GM12878 (cell line): ENCODE measurements at regions not wholly inside any gene's neighbourhood (a gene's known extent, or its start where the extent isn't known, plus 50 kb on each side); places are given as distances from the start of the nearest gene placed in this dataset.

ENCODE experiments used
- BHLHE40 ChIP-seq, 2 experiments: fragments of 450-650 bp in 1 of 2; IDR thresholded peaks; 2 replicates each; pipeline ENCODE4 v1.6.1; 2011 to 2017; ENCODE audit warnings: low read depth in 2 of 2, borderline replicate concordance in 1 of 2, improper control_type of control experiment in 1 of 2, low read length in 1 of 2, mild to moderate bottlenecking in 1 of 2
- EP300 ChIP-seq, 2 experiments: fragments of 150-350 bp in 1 of 2; IDR thresholded peaks; 2 replicates each; pipeline ENCODE4 v1.6.1; 2011 to 2012; ENCODE audit warnings: low read depth in 2 of 2, low read length in 2 of 2, borderline replicate concordance in 1 of 2, improper control_type of control experiment in 1 of 2, inconsistent platforms in 1 of 2; ENCODE audit not compliant: control insufficient read depth in 1 of 2
- NR2C1 ChIP-seq: fragments of 450-650 bp; IDR thresholded peaks from 2 replicates; pipeline ENCODE4 v1.6.1; 2017; ENCODE audit warnings: antibody characterized with exemption, mild to moderate bottlenecking, moderate library complexity
- PAX8 ChIP-seq: fragments of 450-650 bp; IDR thresholded peaks from 2 replicates; pipeline ENCODE4 v1.6.1; 2017; ENCODE audit warnings: mild to moderate bottlenecking, moderate library complexity
- POLR2A ChIP-seq: IDR thresholded peaks from 2 replicates; pipeline ENCODE4 v1.6.1; 2011; ENCODE audit warnings: low read depth, mild to moderate bottlenecking, low read length
- SPI1 ChIP-seq: IDR thresholded peaks from 2 replicates; pipeline ENCODE4 v1.6.1; 2011; ENCODE audit warnings: low read depth, mild to moderate bottlenecking, low read length, moderate library complexity, borderline replicate concordance; ENCODE audit not compliant: insufficient read depth
- YY1 ChIP-seq: IDR thresholded peaks from 2 replicates; pipeline ENCODE4 v1.6.1; 2011; ENCODE audit warnings: low read depth, mild to moderate bottlenecking, low read length
- TF ChIP-seq, protein P1 (sequence below), 3 experiments: IDR thresholded peaks in 2 of 3; conservative IDR thresholded peaks in 1 of 3; 2 replicates each; pipeline ENCODE4 v1.5.1; 2011; ENCODE audit warnings: low read depth in 3 of 3, low read length in 3 of 3, mild to moderate bottlenecking in 3 of 3, control low read depth in 2 of 3, moderate library complexity in 2 of 3, inconsistent platforms in 1 of 3, mixed read lengths in 1 of 3; ENCODE audit not compliant: control insufficient read depth in 2 of 3, insufficient read depth in 1 of 3; ENCODE audit errors: extremely low read depth in 1 of 3
- TF ChIP-seq, protein P2 (sequence below): IDR thresholded peaks from 2 replicates; pipeline ENCODE4 v1.6.1; 2012; ENCODE audit warnings: mild to moderate bottlenecking, low read depth, low read length

DNA sequence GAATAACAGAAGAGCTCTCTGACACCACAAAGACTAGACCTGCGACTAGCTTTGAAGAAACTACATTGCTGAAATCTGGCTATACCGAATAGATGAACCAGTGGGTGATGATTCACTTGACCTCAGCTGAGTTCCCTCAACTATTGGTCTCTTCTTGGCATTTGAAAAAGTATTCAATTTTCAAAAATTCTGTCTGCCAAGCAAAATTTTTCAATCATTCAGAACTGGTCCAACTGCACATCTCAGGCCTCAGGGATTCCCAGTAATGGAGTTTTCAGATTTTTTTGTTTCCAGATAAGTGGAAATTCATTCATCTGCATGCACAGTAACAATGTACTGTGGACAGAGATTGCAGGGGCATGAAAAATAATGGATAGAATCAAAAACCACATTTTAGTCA lies 121.4 kb upstream of the NAA20 start:
- TF ChIP-seq POLR2A: no peak
- TF ChIP-seq EP300 (IDR thresholded peaks at IDR 0.05; ENCODE audit: borderline replicate concordance in 1 of 2, control insufficient read depth in 1 of 2, low read depth in 2 of 2, low read length in 2 of 2): no peak
- no peak for TF ChIP-seq SPI1
- TF ChIP-seq NR2C1: no peak
- TF ChIP-seq, protein P1, sequence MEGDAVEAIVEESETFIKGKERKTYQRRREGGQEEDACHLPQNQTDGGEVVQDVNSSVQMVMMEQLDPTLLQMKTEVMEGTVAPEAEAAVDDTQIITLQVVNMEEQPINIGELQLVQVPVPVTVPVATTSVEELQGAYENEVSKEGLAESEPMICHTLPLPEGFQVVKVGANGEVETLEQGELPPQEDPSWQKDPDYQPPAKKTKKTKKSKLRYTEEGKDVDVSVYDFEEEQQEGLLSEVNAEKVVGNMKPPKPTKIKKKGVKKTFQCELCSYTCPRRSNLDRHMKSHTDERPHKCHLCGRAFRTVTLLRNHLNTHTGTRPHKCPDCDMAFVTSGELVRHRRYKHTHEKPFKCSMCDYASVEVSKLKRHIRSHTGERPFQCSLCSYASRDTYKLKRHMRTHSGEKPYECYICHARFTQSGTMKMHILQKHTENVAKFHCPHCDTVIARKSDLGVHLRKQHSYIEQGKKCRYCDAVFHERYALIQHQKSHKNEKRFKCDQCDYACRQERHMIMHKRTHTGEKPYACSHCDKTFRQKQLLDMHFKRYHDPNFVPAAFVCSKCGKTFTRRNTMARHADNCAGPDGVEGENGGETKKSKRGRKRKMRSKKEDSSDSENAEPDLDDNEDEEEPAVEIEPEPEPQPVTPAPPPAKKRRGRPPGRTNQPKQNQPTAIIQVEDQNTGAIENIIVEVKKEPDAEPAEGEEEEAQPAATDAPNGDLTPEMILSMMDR (IDR thresholded peaks at IDR 0.05 in 2 of 3, conservative IDR thresholded peaks at IDR 0.05 in 1 of 3; ENCODE audit: control insufficient read depth in 2 of 3, extremely low read depth in 1 of 3, insufficient read depth in 1 of 3, low read depth in 3 of 3, low read length in 3 of 3): no peak
- TF ChIP-seq, protein P2, sequence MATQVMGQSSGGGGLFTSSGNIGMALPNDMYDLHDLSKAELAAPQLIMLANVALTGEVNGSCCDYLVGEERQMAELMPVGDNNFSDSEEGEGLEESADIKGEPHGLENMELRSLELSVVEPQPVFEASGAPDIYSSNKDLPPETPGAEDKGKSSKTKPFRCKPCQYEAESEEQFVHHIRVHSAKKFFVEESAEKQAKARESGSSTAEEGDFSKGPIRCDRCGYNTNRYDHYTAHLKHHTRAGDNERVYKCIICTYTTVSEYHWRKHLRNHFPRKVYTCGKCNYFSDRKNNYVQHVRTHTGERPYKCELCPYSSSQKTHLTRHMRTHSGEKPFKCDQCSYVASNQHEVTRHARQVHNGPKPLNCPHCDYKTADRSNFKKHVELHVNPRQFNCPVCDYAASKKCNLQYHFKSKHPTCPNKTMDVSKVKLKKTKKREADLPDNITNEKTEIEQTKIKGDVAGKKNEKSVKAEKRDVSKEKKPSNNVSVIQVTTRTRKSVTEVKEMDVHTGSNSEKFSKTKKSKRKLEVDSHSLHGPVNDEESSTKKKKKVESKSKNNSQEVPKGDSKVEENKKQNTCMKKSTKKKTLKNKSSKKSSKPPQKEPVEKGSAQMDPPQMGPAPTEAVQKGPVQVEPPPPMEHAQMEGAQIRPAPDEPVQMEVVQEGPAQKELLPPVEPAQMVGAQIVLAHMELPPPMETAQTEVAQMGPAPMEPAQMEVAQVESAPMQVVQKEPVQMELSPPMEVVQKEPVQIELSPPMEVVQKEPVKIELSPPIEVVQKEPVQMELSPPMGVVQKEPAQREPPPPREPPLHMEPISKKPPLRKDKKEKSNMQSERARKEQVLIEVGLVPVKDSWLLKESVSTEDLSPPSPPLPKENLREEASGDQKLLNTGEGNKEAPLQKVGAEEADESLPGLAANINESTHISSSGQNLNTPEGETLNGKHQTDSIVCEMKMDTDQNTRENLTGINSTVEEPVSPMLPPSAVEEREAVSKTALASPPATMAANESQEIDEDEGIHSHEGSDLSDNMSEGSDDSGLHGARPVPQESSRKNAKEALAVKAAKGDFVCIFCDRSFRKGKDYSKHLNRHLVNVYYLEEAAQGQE: no peak
- no peak for TF ChIP-seq PAX8
- TF ChIP-seq BHLHE40 (IDR thresholded peaks at IDR 0.05; ENCODE audit: borderline replicate concordance in 1 of 2, low read depth in 2 of 2, low read length in 1 of 2): no peak
- no peak for TF ChIP-seq YY1
